ENCODE measurements at regions not wholly inside any gene's neighbourhood (a gene's known extent, or its start where the extent isn't known, plus 50 kb on each side); places are given as distances from the start of the nearest gene placed in this dataset.

DNA sequence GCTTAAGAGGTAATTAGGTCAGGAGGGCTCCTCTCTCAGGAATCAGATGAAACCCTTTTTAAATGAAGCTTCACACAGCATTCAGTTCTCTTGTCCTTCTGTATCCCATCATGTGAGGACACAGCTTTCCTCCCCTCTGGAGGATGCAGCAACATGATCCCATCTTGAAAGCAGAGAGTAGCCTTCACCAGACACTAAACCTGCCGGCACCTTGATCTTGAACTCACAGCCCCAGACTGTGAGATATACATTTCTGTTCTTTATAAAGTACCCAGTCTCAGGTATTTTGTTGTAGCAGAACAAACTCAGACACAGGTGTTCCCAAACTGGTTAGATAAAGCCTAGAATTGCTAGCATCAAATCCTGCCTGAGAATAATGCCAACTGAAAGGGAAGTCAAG lies 83.7 kb upstream of the PRICKLE2 start:
- Histone ChIP-seq H3K27ac (ENCODE audit: low read depth, low read length, poor library complexity, severe bottlenecking) (no peak overlapping the region), H3K4me3 (ENCODE audit: low read depth, low read length, poor library complexity, severe bottlenecking) (no peak overlapping the region), H3K4me1 (ENCODE audit: insufficient read depth, low read length, poor library complexity, severe bottlenecking) (no peaks in the 10 kb centered on the region), H3K9me3 (ENCODE audit: low read depth, low read length, poor library complexity, severe bottlenecking) (no peaks in the 10 kb centered on the region), H3K36me3 (ENCODE audit: insufficient read depth, low read length, poor library complexity, severe bottlenecking) (no peaks in the 10 kb centered on the region), H3K27me3 (replicated peaks; ENCODE audit: insufficient read depth, low read depth, low read length, poor library complexity) (no peaks in the 10 kb centered on the region)
- DNase-seq (ENCODE audit: low spot score) = no peak
- intact Hi-C loops (cut with micrococcal nuclease; ENCODE audit: unreplicated experiment) = no loop called here
- TF ChIP-seq EZH2 (IDR thresholded peaks at IDR 0.05; ENCODE audit: borderline replicate concordance, low read depth, low read length, poor library complexity, severe bottlenecking) = no peak
- TF ChIP-seq, protein P1, sequence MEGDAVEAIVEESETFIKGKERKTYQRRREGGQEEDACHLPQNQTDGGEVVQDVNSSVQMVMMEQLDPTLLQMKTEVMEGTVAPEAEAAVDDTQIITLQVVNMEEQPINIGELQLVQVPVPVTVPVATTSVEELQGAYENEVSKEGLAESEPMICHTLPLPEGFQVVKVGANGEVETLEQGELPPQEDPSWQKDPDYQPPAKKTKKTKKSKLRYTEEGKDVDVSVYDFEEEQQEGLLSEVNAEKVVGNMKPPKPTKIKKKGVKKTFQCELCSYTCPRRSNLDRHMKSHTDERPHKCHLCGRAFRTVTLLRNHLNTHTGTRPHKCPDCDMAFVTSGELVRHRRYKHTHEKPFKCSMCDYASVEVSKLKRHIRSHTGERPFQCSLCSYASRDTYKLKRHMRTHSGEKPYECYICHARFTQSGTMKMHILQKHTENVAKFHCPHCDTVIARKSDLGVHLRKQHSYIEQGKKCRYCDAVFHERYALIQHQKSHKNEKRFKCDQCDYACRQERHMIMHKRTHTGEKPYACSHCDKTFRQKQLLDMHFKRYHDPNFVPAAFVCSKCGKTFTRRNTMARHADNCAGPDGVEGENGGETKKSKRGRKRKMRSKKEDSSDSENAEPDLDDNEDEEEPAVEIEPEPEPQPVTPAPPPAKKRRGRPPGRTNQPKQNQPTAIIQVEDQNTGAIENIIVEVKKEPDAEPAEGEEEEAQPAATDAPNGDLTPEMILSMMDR (conservative IDR thresholded peaks at IDR 0.05; ENCODE audit: low read depth, low read length) = no peak
- ChIA-PET POLR2A (ENCODE audit: low non-redundant PET) (no interaction called here), CTCF (no interaction called here)
- no TSS peak for BruUV-seq (replicated peaks)

DNA sequence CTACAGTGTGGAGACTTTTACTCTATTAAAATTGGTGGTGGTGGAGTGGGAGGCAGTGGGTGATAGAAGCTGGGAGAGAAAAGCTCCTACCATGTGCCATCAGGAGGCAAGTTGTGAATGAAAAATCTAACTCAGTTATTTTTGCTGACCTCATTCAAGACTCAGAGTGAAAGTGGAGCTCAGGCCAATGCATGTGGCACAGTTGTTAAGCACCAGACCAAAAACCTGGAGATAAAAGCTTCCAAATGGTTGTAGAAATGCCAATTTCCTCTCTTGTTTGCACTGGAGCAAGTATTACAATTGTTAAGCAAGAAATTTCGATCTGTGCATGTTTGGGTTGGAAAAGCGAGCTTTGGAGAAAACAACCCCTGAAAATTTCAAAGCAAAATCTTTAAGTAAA lies 81.5 kb upstream of the PRICKLE2 start:
- H3K27me3 ChIP-seq (replicated peaks; ENCODE audit: insufficient read depth, low read depth, low read length, poor library complexity) = no peaks in the 10 kb centered on the region
- H3K27ac ChIP-seq (ENCODE audit: low read depth, low read length, poor library complexity, severe bottlenecking) = no peak overlapping the region
- no TSS peak for BruUV-seq (replicated peaks)
- intact Hi-C loops (cut with micrococcal nuclease; ENCODE audit: unreplicated experiment) = no loop called here
- POLR2A ChIA-PET (ENCODE audit: low non-redundant PET) = no interaction called here
- H3K4me1 ChIP-seq (ENCODE audit: insufficient read depth, low read length, poor library complexity, severe bottlenecking) = no peaks in the 10 kb centered on the region
- DNase-seq (ENCODE audit: low spot score) = no peak
- no peaks in the 10 kb centered on the region for H3K36me3 ChIP-seq (ENCODE audit: insufficient read depth, low read length, poor library complexity, severe bottlenecking)
- H3K4me3 ChIP-seq (ENCODE audit: low read depth, low read length, poor library complexity, severe bottlenecking) = no peak overlapping the region
- CTCF ChIA-PET = no interaction called here
- no peaks in the 10 kb centered on the region for H3K9me3 ChIP-seq (ENCODE audit: low read depth, low read length, poor library complexity, severe bottlenecking)
- TF ChIP-seq EZH2 (IDR thresholded peaks at IDR 0.05; ENCODE audit: borderline replicate concordance, low read depth, low read length, poor library complexity, severe bottlenecking) = no peak
- TF ChIP-seq, protein P1 (conservative IDR thresholded peaks at IDR 0.05; ENCODE audit: low read depth, low read length) = no peak

DNA sequence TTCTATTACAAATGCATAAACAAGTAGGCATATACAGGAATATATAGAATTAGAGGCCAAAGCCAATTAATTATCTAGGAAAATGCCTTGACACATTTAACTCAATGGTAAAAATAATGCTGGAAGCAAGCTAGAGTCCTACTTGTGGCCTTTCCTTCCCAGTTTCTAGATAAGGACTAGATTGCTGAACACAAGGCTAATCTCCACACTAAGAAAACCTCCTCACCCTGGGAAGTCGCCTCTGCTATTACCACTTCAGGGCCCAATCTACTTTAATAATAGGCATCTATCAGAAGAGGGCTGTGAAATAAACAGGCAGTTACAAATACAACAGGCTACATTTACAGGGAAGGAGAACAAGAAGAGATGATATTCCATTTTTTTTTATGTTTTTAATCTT lies 80.5 kb upstream of the PRICKLE2 start:
- BruUV-seq (replicated peaks) = no TSS peak
- H3K36me3 ChIP-seq (ENCODE audit: insufficient read depth, low read length, poor library complexity, severe bottlenecking) = no peaks in the 10 kb centered on the region
- no peak overlapping the region for H3K27ac ChIP-seq (ENCODE audit: low read depth, low read length, poor library complexity, severe bottlenecking)
- no peaks in the 10 kb centered on the region for H3K4me1 ChIP-seq (ENCODE audit: insufficient read depth, low read length, poor library complexity, severe bottlenecking)
- ChIA-PET POLR2A (ENCODE audit: low non-redundant PET) (interaction anchor here (0.7 kb wide), 1 partner anchor 83 kb away, joined by 3 read pairs; no protein-coding TSS in a partner anchor), CTCF (no interaction called here)
- TF ChIP-seq, protein P1 (conservative IDR thresholded peaks at IDR 0.05; ENCODE audit: low read depth, low read length) = no peak
- no peak for TF ChIP-seq EZH2 (IDR thresholded peaks at IDR 0.05; ENCODE audit: borderline replicate concordance, low read depth, low read length, poor library complexity, severe bottlenecking)
- no peaks in the 10 kb centered on the region for H3K9me3 ChIP-seq (ENCODE audit: low read depth, low read length, poor library complexity, severe bottlenecking)
- H3K4me3 ChIP-seq (ENCODE audit: low read depth, low read length, poor library complexity, severe bottlenecking) = no peak overlapping the region
- no peaks in the 10 kb centered on the region for H3K27me3 ChIP-seq (replicated peaks; ENCODE audit: insufficient read depth, low read depth, low read length, poor library complexity)
- DNase-seq (ENCODE audit: low spot score) = no peak
- intact Hi-C loops (cut with micrococcal nuclease; ENCODE audit: unreplicated experiment) = no loop called here

Measured in A673 (cell line).